Stromal cell of bone marrow (primary cell): ENCODE measurements at regions not wholly inside any gene's neighbourhood (a gene's known extent, or its start where the extent isn't known, plus 50 kb on each side); places are given as distances from the start of the nearest gene placed in this dataset.
"Not testable (repeated sequence)": the region's sequence is repeated elsewhere in the genome, so short reads cannot be mapped to it uniquely, and the experiment has no call there.

Experiments
- DNase-seq: peaks from one replicate; pipeline ENCODE4 v3.0.0-alpha.2; 2012; ENCODE audit warnings: low read depth

DNA sequence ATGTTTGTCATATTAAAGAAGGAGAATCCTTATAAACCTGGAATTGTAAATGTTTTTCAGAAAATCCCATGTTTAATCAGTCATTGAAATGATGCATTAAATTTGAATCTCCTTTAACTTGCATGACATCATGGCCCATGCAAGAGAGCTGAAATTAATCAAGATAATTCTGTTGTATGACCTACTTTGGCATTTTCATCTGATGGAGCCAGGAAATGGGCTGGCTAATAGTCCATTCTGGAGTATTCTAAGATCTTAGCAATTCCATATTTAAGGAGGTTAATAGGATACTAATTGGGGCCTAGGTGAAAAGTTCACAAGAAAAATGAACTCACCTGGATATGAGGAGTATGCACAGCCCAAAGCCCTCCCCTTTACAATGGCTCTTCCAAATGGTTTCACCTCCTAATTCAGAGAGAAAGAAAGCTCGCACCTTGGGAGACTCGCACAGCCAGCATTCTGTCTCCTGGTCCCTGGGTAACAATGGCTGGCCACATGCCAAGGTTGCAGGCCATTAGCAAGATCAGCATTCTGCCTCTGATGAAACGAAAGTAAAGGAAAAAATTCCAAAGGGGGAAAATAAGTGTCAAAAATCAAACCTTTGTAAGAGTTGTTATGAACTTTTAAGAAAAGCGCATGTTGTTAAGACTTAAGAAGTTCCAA, 786.4 kb downstream of the MCTP2 start:
- DNase-seq = no peak

DNA sequence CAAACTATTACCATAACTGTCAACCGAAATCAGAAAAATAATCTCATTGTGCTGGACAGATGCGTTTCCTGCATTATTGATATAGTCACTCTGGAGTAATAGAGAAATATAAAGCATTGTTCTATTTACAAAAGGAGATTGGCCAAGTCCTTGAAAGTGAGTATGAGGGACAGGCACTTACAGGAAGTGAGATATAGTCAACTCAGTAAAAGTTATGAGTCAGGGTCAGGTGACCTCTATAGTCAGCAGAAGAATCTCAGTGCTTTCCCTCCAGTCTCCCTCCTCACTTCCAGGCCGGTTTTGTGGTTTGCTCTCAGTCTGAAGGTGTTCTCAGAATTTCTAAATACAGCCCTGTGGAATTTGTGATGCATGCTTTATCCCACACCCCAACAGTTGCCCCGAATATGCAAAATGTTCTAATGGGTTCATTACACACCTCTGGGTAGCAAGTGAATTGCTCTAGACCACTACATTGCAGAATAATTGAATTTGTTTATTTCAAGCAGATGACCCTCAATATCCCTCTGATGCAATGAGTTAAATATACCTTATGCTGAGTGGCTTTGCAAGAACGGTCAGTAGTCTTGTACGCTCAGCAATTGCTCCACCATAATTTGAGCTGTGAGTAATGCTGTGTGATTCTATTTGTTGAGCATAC, 787.7 kb downstream of the MCTP2 start:
- peak; percentile 20 for DNase-seq

DNA sequence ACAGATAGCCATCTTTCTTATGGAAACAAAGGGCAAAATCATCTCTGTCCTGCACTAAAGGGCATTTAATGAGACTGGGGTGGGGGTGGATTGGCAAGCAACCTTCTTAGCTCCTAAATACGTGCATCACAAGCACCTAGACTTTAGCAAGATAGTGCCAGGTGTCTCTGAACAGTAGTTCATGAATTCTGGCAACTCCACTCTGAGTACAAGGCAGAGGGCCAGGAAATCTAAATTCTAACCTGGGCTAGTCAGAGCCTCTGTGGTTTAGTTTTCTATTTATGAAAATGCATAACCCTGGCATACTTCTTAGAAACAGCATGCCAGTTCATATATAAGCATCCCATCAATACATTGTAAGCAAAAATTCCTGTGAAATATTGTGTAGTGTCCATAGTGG, 788.5 kb downstream of the MCTP2 start:
- no peak for DNase-seq

DNA sequence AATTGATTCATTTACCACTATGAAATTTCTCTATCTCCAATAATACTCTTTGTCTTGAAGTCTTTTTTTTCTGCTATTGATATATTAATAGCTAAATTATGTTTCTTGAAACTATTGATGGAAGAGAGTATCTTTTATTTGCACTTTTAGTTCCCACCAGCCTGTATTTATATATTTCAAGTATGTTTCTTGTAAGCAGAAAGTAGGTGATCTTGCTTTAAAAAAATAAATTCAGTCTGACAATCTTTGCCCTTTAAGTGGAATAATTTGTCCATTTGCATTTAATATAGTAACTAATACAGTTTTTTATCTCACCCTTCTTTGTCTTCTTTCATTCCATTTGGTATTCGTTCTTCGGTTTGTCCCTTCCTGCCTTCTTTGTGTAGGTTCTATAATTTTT, 790.5 kb downstream of the MCTP2 start:
- no peak for DNase-seq

DNA sequence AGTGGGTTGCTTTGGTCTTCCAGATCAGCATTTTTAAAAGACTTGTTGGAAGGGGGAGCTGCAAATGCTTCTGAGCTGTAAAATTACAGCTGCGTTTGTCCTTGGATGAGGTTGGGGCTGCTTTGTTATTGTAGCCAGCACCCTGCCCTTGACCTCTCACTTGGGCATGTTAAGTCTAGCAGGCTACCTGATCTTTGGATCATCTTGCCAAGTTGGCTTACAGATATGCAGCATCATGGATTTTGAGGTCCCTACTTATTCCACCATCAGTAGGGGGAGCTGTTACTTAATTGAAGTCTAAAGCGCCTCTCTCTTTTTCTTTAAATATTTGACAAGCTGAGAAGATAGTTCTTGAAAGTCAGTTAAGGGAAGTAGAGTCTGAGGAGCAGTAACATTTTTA, 793.0 kb downstream of the MCTP2 start:
- DNase-seq = peak; percentile 23

DNA sequence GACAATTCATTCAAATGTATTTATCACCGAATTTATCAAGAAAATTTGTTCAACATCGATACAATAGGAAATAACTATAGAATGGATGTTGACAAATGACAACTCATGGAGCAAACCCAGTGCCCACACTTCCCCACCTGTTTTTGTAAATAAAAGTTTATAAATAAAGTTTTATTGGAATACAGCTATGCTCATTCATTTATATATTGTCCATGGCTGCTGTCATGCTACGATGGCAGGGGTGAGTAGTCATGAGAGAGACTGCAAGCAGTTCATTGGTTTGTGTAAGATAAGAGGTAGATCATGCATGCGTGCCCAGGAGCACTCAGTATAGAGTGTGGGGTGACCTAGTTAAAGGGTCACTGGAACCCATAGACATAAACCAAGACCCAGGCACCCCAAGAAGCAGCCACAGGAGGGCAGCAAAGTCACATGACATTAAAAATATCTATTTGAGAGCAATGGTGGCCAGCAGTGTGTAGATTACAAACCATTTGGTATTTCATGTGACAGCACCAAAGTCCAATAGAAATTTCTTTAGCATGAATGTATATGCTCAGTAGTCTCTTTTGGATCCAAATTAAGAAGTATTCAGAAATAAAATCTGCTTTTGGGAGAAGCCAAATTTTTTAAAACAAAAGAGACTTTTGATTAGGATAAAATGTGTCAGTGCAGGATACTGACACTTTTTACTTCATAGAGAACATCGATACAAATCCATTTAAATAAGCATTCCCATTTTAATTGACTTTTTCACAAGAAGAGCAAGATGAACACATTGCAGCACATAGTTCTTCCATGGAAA, 794.8 kb downstream of the MCTP2 start:
- peak; percentile 41 for DNase-seq

DNA sequence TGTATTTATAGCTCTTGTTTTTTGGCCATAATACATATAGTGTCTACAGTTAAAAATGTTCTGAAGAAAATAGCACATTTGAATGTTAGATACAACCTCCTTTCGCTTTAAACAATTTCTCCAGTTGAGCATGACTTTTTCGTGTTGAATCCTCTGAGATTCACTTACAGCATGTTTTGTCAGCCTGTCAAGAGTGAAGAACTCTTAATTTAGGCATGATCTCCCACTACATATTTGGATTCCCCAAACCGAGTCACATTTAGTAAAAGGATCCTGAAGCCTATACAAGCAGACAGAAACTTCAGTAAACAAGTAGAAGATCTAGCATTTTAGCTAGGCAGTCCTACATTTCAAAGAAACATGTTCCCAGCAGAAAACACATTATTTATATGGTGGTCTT, 796.6 kb downstream of the MCTP2 start:
- no peak for DNase-seq

DNA sequence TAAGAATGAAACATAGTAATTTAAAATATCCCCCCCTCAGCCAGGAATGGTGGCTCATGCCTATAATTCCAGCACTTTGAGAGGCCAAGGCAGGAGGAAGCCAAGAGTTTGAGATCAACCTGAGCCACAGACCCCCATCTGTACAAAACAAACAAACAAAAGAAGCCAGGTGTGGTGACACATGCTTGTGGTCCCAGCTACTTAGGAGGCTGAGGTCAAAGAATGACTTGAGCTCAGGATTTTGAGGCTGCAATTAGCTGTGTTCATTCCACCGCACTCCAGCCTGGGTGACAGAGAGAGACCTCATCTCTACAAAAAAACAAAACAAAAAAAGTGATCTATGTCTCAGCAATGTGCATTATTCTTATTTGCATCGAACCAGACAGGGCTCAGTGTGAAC, 800.8 kb downstream of the MCTP2 start:
- no peak for DNase-seq

DNA sequence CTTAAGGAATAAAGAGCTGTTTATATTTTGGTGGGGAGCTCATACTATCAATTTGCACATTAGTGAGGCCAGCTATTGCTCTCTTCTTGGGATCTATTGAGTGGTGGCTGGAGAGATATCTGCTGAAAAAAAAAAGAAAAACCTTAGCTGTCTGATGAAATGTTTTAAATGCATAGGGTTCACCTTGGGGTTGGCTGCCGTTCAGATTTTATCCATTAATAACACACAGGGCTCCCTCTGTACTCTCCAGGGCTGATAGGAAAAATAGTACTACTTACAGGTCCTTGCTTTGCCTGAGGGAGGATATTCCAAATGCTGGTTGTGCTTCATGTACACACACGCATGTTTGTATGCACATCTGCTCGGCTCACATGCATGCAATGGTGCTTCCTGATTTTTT, 803.7 kb downstream of the MCTP2 start:
- DNase-seq = no peak

DNA sequence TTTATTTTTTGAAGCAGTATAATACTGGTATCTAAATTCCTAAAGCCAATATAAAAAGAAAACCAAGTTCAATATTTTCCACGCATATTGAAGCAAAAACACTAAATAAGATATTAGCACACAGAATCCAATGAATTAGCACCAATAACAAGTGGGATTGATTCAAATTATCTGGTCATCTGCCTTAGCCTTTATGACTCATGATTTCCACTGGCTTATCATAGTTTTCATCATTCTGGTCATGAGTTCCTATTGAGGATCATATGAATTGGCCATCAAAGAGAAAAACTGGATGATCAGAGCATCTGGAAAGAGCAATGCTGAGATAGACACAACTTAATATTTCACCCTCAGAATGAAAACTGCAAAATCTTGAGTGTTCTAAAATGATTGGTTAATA, 809.9 kb downstream of the MCTP2 start:
- DNase-seq = peak; percentile 10

DNA sequence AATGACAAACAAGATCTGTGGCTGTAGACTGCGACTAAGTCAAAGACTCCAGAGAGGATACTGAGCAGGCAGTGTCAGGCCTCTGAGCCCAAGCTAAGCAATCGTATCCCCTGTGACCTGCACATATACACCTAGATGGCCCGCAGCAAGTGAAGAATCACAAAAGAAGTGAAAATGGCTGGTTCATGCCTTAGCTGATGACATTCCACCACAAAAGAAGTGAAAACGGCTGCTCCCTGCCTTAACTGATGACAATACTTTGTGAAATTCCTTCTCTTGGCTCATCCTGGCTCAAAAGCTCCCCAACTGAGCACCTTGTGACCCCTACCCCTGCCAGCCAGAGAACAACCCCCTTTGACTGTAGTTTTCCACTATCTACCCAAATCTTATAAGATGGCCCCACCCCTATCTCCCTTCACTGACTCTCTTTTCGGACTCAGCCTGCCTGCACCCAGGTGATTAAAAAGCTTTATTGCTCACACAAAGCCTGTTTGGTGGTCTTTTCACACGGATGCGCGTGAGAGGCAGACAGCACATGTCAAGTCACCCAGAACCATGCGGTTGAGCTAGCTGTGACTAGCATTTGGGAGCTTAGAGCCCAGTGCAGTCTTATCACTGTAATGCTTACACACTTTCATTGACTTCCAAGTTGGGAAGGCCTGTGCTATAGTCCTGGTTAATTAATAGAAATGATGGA, 812.0 kb downstream of the MCTP2 start:
- not testable (repeated sequence) for DNase-seq

DNA sequence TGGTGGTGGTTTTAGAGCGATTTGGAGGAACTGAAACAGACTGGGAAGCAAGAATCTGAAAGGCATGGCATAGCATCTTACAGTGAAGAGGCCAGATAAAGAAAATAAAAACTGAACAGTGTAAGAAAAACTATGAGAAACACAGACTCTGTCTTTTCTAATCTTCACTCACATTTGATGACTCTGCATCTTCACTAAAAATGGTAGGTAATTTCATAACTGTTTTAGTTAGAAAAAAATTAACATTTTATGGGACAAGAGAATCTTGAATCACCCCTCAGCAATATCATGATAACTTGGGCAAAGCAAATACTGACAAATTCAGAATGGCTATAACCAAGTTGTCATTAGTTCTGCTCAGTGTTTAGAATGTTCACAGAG, 812.6 kb downstream of the MCTP2 start:
- no peak for DNase-seq

DNA sequence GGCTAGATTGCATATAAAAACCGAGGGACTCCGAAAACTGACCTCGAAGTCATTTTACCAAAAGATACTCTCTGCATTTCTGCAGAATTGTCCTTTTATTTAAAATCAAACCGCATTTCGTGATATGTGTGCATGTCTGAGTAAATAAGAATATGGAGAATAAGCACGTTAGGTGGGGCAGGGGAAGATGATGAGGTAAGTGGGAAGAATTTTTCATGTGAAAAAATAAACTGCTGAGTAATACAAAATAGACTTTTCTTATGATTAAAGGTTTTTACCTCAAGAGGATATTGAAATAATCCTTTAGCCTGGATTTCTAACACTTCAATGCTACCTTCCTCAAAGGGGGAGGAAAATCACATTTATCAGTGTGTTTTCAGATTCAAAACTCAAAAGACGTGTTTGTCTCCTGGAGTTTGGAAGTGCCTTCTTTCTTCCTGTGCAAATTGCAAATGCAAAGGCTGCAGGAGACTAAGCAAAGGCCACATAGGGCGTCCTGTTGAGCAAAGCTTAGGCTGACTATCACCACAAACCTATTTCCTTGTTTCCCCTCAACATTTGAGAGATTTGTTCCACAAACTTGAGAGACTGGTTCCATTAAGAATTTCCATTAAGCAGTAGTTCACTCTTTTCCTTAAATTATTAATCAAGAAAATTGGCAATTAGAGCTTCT, 813.5 kb downstream of the MCTP2 start:
- no peak for DNase-seq

DNA sequence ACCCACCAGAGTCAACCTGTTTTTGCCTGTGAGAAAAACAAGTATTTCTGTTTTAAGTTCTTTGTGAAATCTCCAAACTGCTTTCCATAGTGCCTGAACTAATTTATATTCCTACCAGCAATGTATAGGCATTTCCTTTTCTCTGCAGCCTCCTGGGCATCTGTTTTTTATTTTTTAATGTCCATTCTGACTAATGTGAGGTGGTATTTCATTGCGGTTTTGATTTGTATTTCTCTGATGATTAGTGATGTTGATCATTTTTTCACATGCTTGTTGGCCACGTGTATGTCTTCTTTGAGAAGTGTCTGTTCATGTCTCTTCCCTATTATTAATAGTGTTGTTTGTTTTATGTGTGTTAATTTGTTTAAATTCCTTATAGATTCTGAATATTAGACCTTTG, 820.5 kb downstream of the MCTP2 start:
- no peak for DNase-seq

DNA sequence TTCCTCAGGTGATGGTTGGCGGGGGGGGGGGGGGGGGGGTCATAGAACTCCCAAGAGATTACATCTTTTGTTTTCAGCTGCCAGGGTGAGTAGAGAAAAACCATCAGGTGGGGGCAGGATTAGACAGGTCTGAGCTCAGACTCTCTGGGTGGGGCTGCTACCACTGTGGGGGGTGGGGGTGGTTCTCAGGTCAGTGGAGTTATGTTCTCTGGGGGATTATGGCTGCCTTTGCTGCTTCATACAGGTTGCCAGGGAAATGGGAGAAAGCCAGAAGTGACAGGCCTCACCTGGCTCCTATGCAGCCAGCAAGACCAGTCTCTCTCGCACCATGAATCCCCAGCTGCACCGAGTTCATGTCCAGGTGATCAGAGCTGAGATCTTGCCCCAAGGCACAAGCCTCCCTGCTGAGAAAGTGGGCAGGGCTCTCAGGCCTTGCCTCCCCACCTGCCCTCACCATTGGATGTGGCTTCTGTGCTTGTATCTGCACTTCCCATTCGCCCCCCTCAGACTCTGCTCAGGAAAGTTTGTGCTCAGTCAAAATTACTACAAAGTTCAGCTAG, 828.1 kb downstream of the MCTP2 start:
- DNase-seq = no peak

DNA sequence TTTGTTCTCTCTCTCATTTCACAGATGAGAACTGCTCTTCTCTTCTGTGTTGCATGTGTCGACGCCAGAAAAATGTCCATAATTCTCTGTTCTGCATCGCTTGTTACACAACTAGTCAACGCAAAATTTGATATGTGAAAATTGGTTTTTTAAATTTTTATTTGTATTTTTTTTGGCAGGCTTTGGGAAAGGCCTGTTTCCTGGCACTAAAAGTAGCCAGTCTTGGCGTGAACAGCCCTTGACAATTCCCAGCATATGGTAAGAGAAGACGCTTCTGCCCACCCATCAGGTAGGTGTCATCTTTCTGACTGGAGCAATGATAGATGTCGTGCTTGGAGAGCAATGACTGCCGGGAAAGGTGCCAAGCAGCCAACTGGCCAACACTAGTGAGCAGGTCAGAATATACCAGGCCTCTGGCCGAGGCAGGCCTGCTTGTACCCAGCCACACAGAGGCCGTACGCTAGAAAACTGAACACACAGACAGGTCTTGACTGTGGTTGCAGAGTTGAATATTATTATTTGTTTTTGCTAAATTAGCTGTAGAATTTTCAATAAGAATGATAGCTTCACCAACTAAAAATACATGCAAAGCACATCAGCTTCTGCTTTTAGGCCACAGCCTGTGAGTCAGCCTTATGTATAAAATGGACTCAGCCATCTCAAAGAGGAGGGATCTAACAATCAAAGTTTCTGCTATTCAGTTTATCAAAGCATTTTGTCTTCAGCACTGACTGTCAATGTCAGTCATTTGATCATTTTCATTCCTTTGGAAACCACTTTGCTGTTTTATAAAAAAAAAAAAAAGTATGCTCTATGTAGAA, 837.5 kb downstream of the MCTP2 start:
- DNase-seq = peak; percentile 6

DNA sequence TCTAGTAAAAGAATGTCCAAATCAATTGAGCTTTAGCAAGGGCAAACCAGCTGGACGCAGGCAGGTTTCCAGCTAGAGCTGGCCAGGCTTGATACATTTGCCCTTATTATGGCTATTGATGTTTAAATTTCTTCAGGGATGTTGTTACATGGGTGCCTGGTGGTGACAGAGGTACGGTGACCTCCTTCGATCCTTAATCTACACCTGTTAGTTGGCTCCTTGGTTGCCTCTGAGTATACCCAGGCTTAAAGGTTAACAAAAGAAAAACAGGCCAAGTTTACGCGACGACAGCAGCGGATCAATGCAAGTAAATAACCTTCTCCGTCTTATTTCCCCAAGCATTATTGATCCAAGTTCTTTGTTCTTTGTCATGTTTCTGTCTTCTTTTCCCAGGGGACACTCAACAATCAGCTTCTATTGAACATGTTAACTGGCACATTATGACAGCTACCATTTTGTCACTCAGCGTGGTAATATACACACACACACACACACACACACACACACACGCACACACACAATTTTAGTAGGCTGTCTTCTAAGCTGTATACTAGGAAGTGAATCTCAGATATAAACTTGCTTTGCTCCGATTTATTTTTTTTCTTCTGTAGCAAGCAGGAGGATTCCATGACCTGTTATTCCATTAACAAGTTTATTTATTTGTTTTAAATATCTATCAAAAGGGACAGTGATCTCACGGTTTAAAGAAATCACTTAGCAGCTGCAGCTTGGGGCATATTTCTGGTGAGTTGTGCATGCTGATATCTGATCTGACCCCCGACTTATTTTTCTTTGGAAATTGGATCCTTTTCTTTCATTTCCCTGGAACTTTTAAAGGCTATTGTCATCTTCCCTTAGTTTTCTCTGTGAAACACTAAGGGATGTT, 844.7 kb downstream of the MCTP2 start:
- DNase-seq = no peak

DNA sequence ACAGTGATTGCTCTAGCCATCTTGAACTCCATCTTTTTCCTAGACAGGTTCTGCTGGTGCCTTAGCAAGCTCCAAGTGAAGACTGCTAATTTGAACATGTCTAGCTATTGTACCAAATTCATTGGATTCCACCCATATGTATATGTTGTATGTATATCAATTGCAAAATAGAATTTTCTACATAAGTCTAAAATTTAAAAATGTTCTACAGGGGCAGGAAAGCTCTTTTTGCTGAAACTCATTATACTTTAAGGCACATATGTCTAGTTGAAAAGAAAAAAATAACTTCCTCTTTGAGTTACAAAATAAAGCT, 845.3 kb downstream of the MCTP2 start:
- DNase-seq = no peak

DNA sequence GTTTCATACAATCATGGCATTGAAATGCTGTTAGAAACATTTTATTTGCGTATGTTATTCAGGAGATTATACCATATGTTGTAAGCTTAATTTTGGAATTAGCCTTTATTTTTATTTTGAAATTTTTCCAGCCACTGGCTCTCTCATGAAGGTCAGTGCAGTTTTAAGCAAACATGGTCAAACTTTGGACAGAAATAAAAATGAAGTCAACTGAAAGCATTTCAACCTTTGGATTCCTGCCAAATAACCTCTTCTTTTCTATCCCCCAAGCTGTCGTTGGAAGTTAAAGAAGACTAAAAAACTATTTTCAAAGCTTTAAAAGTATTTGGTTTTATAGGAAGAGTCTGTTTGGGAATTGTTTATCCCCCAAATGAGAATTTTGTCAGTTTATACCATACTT, 846.6 kb downstream of the MCTP2 start:
- no peak for DNase-seq

DNA sequence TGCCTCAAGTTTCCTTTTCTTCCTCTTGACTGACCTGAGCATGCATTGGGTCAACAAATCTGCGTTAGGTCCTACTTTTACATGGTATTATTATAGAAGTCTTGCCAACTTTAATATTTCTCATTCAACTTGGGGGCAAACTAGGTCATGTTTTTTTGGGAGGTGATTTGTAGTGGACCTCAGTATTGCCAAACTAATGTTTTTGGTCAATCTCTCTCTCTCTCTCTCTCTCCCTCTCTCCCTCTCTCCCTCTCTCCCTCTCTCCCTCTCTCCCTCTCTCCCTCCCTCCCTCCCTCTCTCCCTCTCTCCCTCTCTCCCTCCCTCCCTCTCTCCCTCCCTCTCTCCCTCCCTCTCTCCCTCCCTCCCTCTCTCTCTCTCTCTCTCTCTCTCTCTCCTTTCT, 848.9 kb downstream of the MCTP2 start:
- DNase-seq = not testable (repeated sequence)
